Stomach (tissue), 8 donors: ENCODE measurements at regions not wholly inside any gene's neighbourhood (a gene's known extent, or its start where the extent isn't known, plus 50 kb on each side); places are given as distances from the start of the nearest gene placed in this dataset.

Source experiments
- DNase-seq, 2 donors: peaks; one replicate each; pipeline versions ENCODE4 v3.0.0 to v3.0.0-alpha.2; 2013 to 2019
- H3K27ac ChIP-seq, 5 donors: fragments of 200-600 bp in 4 of 5; sonication (generic) in 4 of 5; one replicate each; pipeline ENCODE4 v1.5.1; 2013 to 2019; ENCODE audit warnings: mild to moderate bottlenecking in 1 of 5, moderate library complexity in 1 of 5
- H3K27me3 ChIP-seq, 3 donors: fragments of 200-600 bp; sonication (generic); one replicate each; pipeline ENCODE4 v1.5.1; 2017 to 2019; ENCODE audit warnings: mixed run types in 1 of 3
- H3K36me3 ChIP-seq, 4 donors: fragments of 200-600 bp; sonication (generic); 1 replicate in 3 of 4; 2 replicates in 1 of 4; pipeline ENCODE4 v1.5.1; 2016 to 2019
- H3K4me1 ChIP-seq, 4 donors: fragments of 200-600 bp; sonication (generic); one replicate each; pipeline ENCODE4 v1.5.1; 2016 to 2019
- H3K4me3 ChIP-seq, 4 donors: fragments of 200-600 bp; sonication (generic) in 3 of 4; one replicate each; pipeline ENCODE4 v1.5.1; 2016 to 2019; ENCODE audit warnings: mild to moderate bottlenecking in 1 of 4
- H3K9me3 ChIP-seq, 4 donors: fragments of 200-600 bp; sonication (generic); one replicate each; pipeline ENCODE4 v1.5.1; 2016 to 2019
- EP300 ChIP-seq: sonication (generic); formaldehyde crosslinking; IDR thresholded peaks from one replicate; pipeline ENCODE4 v1.6.1; 2017; ENCODE audit warnings: antibody characterized with exemption
- POLR2A ChIP-seq, 4 donors: fragments of 450-650 bp; IDR thresholded peaks; one replicate each; pipeline ENCODE4 v1.6.1; 2016; ENCODE audit warnings: antibody characterized with exemption in 4 of 4, control low read depth in 2 of 4, mild to moderate bottlenecking in 1 of 4, moderate library complexity in 1 of 4
- POLR2AphosphoS5 ChIP-seq, 3 donors: sonication (generic); formaldehyde crosslinking; IDR thresholded peaks; one replicate each; pipeline ENCODE4 v1.6.1; 2016; ENCODE audit warnings: antibody characterized with exemption in 3 of 3
- WGBS, 5 donors: extraction: QIAGEN DNeasy Blood & Tissue Kit in 3 of 5; methylation state at CpG; one replicate each; pipeline versions ENCODE4 v1.1.5 to v1.1.7; 2013 to 2018; 5-methylcytosine and 5-hydroxymethylcytosine counted together
- intact Hi-C: fragments of 100-400 bp; cut with DNase I; formaldehyde crosslinking; loops from one replicate; pipeline ENCODE4 v1.15.1; 2023; ENCODE audit warnings: low total_unique reads
- TF ChIP-seq, protein P1 (sequence below), 7 experiments: fragments of 450-650 bp in 4 of 7; fragments of 200-600 bp in 3 of 7; sonication (generic) in 3 of 7; IDR thresholded peaks; one replicate each; pipeline ENCODE4 v1.5.1; 2016 to 2019; ENCODE audit warnings: antibody characterized with exemption in 7 of 7, control low read depth in 2 of 7, mild to moderate bottlenecking in 1 of 7
- donor health status: healthy with polysubstance abuse.
- donor health status: Bipolar disorder and iron deficiency.
- donor health status: healthy.

DNA sequence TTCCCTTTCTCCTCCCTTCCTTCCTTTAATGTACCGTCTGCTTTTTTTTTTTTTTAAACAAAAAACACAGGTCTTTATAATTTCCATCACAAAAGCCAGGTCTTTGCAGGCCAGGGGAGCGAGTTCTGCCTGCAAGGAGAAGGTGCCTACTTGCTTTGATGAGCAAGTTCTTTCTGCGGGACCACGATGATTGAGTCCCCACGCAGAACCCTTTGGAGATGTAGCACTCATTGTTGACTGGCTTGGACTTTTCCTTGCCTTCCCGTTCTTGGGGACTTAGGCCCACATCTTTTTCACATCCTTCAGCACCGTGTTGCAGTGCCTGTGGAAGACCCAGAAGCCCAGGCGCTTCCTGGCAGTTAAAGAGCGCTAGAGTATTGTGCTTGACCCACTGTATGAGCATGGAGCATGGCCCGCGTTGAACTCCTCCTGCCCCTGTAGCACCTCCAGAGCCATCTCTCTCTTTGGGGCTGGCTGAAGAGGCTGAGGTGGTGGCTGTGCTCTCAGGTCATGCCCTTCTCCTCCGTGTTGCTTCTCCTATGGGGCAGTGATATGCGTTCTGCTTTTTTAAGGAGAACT, 177.6 kb downstream of the EXOC5 start:
- Histone ChIP-seq H3K9me3 (peaks cover 0 to 13% (median 7%) of the 10 kb centered on the region in 4 donors), H3K36me3 (no peaks in the 10 kb centered on the region), H3K27ac (no peak overlapping the region), H3K4me1 (no peaks in the 10 kb centered on the region), H3K4me3 (no peak overlapping the region), H3K27me3 (peaks cover 0 to 6% (median 0%) of the 10 kb centered on the region in 3 donors)
- 77 to 82% (median 80%) methylated on average over 13 of the region's 13 CpGs for WGBS, 5 donors
- no peak for DNase-seq
- TF ChIP-seq EP300 (no peak), POLR2AphosphoS5 (IDR thresholded peaks at IDR 0.05) (no peak), POLR2A (IDR thresholded peaks at IDR 0.05) (no peak)
- TF ChIP-seq, protein P1, sequence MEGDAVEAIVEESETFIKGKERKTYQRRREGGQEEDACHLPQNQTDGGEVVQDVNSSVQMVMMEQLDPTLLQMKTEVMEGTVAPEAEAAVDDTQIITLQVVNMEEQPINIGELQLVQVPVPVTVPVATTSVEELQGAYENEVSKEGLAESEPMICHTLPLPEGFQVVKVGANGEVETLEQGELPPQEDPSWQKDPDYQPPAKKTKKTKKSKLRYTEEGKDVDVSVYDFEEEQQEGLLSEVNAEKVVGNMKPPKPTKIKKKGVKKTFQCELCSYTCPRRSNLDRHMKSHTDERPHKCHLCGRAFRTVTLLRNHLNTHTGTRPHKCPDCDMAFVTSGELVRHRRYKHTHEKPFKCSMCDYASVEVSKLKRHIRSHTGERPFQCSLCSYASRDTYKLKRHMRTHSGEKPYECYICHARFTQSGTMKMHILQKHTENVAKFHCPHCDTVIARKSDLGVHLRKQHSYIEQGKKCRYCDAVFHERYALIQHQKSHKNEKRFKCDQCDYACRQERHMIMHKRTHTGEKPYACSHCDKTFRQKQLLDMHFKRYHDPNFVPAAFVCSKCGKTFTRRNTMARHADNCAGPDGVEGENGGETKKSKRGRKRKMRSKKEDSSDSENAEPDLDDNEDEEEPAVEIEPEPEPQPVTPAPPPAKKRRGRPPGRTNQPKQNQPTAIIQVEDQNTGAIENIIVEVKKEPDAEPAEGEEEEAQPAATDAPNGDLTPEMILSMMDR (IDR thresholded peaks at IDR 0.05) = no peak
- intact Hi-C loops = no loop called here

DNA sequence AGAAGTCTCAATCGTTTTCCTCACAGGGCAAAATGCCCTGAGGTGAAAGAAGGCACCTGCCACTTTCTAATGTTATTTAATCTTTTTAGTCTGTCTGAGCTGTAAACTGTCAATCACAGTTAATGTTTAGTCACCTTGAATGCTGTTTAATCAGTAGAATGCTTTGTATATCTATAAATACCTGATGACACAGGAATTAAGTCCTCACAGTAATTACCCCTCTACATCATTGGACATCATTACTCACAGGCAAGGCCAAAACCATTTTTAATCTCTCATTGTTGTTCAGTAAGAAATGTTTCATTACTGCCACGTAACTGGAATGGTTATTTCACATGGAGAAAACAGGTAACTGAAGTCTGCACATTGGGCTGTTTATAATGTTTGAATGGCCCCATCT, 178.8 kb downstream of the EXOC5 start:
- WGBS, 5 donors = 35 to 57% (median 40%) methylated on average over 2 of the region's 2 CpGs
- Histone ChIP-seq H3K9me3 (peaks cover 0 to 11% (median 7%) of the 10 kb centered on the region in 4 donors), H3K27ac (no peak overlapping the region), H3K36me3 (no peaks in the 10 kb centered on the region), H3K27me3 (peaks cover 0 to 6% (median 0%) of the 10 kb centered on the region in 3 donors), H3K4me3 (no peak overlapping the region), H3K4me1 (no peaks in the 10 kb centered on the region)
- intact Hi-C loops = no loop called here
- TF ChIP-seq POLR2A (IDR thresholded peaks at IDR 0.05) (no peak), POLR2AphosphoS5 (IDR thresholded peaks at IDR 0.05) (no peak), EP300 (no peak)
- TF ChIP-seq, protein P1 (IDR thresholded peaks at IDR 0.05) = no peak
- no peak for DNase-seq

DNA sequence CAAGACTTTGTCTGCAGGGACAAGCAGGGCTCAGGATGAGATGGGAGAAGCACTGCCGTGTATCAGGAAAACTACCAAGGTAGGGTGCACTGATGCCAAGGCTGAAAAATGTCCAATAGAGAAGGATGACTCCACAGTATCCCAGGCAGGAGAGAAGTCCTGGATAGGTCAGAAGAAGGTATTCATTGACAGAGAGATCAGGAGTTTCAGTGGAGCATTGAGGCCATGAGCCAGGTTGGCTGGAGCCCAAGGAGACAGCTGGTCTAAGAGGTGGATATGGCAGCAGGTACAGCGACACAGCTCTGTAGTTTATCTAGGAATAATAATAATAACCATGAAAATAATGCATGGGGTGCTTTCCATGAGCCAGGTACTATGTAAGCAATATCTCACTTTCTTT, 180.9 kb downstream of the EXOC5 start:
- H3K27ac ChIP-seq = no peak overlapping the region
- H3K4me1 ChIP-seq = no peaks in the 10 kb centered on the region
- no peaks in the 10 kb centered on the region for H3K36me3 ChIP-seq
- H3K27me3 ChIP-seq = peaks cover 0 to 10% (median 4%) of the 10 kb centered on the region in 3 donors
- no peaks in the 10 kb centered on the region for H3K9me3 ChIP-seq
- no peak for DNase-seq
- H3K4me3 ChIP-seq = no peak overlapping the region
- WGBS, 5 donors = 75 to 88% (median 83%) methylated on average over 2 of the region's 2 CpGs
- no peak for TF ChIP-seq EP300
- TF ChIP-seq POLR2A (IDR thresholded peaks at IDR 0.05) = no peak
- TF ChIP-seq POLR2AphosphoS5 (IDR thresholded peaks at IDR 0.05) = no peak
- TF ChIP-seq, protein P1 (IDR thresholded peaks at IDR 0.05) = no peak
- intact Hi-C loops = no loop called here

DNA sequence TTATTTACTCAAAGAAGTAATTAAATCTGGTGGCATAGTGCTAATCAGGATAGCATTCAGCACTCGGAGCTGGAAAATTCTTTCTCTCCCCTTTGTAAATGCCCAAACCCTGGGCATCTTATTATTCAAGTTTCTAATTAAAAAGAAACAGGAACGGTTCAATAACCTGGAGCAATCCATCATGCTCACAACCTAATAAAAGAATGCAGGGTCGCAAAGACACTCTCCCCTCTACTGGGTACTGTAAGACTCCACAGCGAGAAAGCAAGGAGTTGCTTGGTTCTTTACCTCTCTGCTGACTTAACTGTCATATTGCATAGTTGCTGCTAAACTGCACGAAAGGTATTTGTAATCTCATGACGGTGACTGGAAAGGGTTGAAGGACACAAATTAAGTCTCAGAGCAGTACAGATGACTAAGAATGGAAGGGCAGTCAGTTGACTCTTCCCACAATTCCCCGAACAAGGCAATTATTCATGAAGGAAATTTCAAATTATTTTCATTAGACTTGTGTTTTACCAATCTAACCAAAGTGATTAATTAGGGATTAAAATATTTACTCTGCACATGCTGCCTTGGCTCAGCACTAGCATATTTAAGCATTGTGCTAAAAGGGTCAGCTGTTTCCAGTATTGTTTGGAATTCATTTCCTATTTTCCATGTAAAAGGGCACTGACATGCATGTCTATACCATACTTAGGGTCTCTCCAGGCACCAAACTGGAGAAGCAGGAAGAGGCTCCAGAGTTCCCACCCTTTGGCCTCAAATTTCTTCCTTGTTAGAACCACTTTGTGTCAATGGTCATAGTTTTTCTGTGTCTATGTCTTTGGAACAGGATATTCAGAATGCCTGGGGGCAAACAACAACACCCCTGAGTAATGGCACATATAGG, 182.2 kb downstream of the EXOC5 start:
- no peaks in the 10 kb centered on the region for H3K4me1 ChIP-seq
- TF ChIP-seq POLR2AphosphoS5 (IDR thresholded peaks at IDR 0.05) (no peak), POLR2A (IDR thresholded peaks at IDR 0.05) (no peak), EP300 (no peak)
- TF ChIP-seq, protein P1 (IDR thresholded peaks at IDR 0.05) = no peak
- H3K4me3 ChIP-seq = no peak overlapping the region
- H3K27ac ChIP-seq = no peak overlapping the region
- H3K27me3 ChIP-seq = peaks cover 0 to 14% (median 4%) of the 10 kb centered on the region in 3 donors
- 65 to 75% (median 71%) methylated on average over 7 of the region's 7 CpGs for WGBS, 5 donors
- intact Hi-C loops = no loop called here
- H3K36me3 ChIP-seq = no peaks in the 10 kb centered on the region
- DNase-seq = no peak
- H3K9me3 ChIP-seq = no peaks in the 10 kb centered on the region
